ENCODE measurements at regions not wholly inside any gene's neighbourhood (a gene's known extent, or its start where the extent isn't known, plus 50 kb on each side); places are given as distances from the start of the nearest gene placed in this dataset. TPM values are rescaled to one million over a fixed set of nuclear protein-coding genes. Genes with fewer than 3 reads are reported as not detected.

DNA sequence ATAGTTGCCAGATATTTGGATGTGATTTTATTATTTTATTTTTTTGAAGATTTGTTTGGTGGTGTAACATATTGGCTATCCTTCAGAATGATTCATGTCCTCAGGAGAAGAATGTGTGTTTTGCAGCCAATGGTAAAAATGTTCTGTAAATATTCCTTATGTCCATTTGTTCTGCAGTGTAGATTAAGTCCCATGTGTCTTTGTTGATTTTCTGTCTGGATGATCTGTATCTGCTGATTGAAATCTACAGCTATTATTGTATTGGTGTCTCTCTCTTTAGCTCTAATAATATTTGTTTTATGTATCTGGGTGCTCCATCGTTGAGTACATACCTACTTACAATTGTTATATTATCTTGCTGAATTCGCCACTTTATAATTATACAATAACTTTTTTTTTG is 1641.7 kb downstream of the OTOL1 start:
- intact Hi-C loops (cut with DNase I) = no loop called here
- ATAC-seq (no peak), DNase-seq (ENCODE audit: missing footprints) (no peak)

DNA sequence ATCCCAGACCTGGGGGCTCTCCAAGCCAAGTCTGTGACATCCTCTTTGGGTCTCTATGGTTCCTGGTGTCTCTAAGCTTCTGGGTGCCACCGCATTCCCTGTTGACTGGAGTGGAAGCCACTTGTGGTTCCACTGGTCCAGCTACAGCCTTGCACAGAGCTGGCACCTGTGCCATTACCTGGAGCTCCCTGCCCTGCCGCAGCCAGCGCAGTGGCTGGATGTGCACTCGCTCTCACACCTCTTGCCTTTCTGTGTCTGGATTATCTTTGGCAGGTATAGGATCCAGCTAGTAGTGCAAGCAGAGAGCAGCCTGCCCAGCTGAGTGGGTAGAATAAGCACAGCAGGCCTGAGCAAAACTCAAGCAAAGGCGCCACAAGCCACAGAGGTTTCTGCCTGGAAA is 1635.5 kb downstream of the OTOL1 start:
- DNase-seq (ENCODE audit: missing footprints) = no peak
- intact Hi-C loops (cut with DNase I) = no loop called here
- ATAC-seq = no peak

DNA sequence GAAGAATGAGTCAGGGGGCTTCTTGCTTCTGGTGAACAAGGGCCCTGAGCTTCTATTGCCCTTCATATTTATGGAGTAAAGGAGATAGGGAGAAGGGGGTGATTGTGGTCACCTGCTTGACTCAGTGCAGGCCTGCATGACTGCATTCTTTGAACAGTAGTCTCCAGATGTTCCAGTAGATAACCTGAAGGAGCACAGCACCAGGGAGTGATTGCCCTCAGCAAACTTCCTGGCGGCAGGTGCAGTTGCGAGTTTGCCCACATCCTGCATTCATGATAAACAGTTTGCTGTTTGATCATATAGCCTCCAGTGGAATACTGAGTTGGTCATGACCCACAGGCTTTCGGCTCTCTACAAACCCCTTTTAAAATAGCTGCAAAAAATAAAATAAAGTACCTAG is 1632.7 kb downstream of the OTOL1 start:
- no peak for DNase-seq (ENCODE audit: missing footprints)
- intact Hi-C loops (cut with DNase I) = no loop called here
- ATAC-seq = no peak

DNA sequence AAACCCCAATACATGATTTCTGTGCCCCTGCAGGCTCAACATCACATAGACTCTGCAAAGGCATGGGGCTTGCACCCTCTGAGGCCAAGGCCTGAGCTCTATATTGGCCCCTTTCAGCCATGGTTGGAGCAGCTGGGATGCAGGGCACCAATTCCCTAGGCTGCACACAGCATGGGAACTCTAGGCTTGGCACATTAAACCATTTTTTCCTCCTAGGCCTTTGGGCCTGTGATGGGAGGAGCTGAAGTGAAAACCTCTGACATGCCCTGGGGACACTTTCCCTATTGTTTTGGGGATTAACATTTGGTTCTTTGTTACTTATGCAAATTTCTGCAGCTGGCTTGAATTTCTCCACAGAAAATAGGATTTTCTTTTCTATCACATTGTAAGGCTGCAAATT is 1629.5 kb downstream of the OTOL1 start:
- no peak for ATAC-seq
- DNase-seq (ENCODE audit: missing footprints) = no peak
- intact Hi-C loops (cut with DNase I) = no loop called here

Small RNA genes in the stretch of these regions (microRNA-seq; reads per million reads assigned to microRNA genes)
- gene MIR1263 = not detected
